NOMO-1 treated with DMSO at 0.1 percent for 48 hours (cell line): ENCODE measurements at regions not wholly inside any gene's neighbourhood (a gene's known extent, or its start where the extent isn't known, plus 50 kb on each side); places are given as distances from the start of the nearest gene placed in this dataset.
"Not testable (repeated sequence)": the region's sequence is repeated elsewhere in the genome, so short reads cannot be mapped to it uniquely, and the experiment has no call there.

ENCODE experiments used
- DNase-seq: peaks from one replicate; lab custom pipeline; 2025; ENCODE audit not compliant: unreplicated experiment; lab: John Stamatoyannopoulos, UW

- DNase-seq: not testable (repeated sequence)
These were observed 54.4 kb upstream of the MUCL1 start for GRCh38 chr12:54799966-54800365.

GRCh38 chr12:54798651-54799050, 55.7 kb upstream of the MUCL1 start:
- no peak for DNase-seq

- no peak for DNase-seq
These were observed 57.3 kb upstream of the MUCL1 start for GRCh38 chr12:54796991-54797390.

GRCh38 chr12:54795644-54796043, 58.7 kb upstream of the MUCL1 start:
- DNase-seq: no peak

GRCh38 chr12:54786081-54786480, 68.2 kb upstream of the MUCL1 start:
- no peak for DNase-seq

- no peak for DNase-seq
These were observed 70.2 kb upstream of the MUCL1 start for GRCh38 chr12:54784115-54784514.

GRCh38 chr12:54777031-54777430, 77.3 kb upstream of the MUCL1 start:
- DNase-seq: not testable (repeated sequence)

- DNase-seq: no peak
These were observed 80.7 kb upstream of the MUCL1 start for GRCh38 chr12:54773593-54773992.

- DNase-seq: no peak
These were observed 88.7 kb upstream of the MUCL1 start for GRCh38 chr12:54765652-54766051.

- peak; percentile 13 for DNase-seq
These were observed 91.9 kb upstream of the MUCL1 start for GRCh38 chr12:54762390-54762789.

- peak; percentile 45 for DNase-seq
These were observed 94.6 kb upstream of the MUCL1 start for GRCh38 chr12:54759751-54760150.

- DNase-seq: no peak
These were observed 102.8 kb upstream of the MUCL1 start for GRCh38 chr12:54751493-54751892.

GRCh38 chr12:54749191-54749818, 101.1 kb upstream of the DCD start:
- DNase-seq: peak; percentile 65

GRCh38 chr12:54744590-54744989, 96.4 kb upstream of the DCD start:
- DNase-seq: no peak

- no peak for DNase-seq
These were observed 92.7 kb upstream of the DCD start for GRCh38 chr12:54740882-54741281.

GRCh38 chr12:54736549-54736948, 88.4 kb upstream of the DCD start:
- no peak for DNase-seq

- no peak for DNase-seq
These were observed 86.2 kb upstream of the DCD start for GRCh38 chr12:54734196-54734950.

GRCh38 chr12:54725233-54725843, 77.2 kb upstream of the DCD start:
- DNase-seq: no peak

GRCh38 chr12:54723379-54724256, 75.5 kb upstream of the DCD start:
- DNase-seq: peak; percentile 19

- no peak for DNase-seq
These were observed 73.1 kb upstream of the DCD start for GRCh38 chr12:54721312-54721711.

GRCh38 chr12:54719691-54720090, 71.5 kb upstream of the DCD start:
- DNase-seq: no peak
